Ascending aorta (tissue), 2 donors: ENCODE measurements at regions not wholly inside any gene's neighbourhood (a gene's known extent, or its start where the extent isn't known, plus 50 kb on each side); places are given as distances from the start of the nearest gene placed in this dataset.
"Not testable (repeated sequence)": the region's sequence is repeated elsewhere in the genome, so short reads cannot be mapped to it uniquely, and the experiment has no call there.

ENCODE experiments used
- DNase-seq, 2 donors: peaks; one replicate each; pipeline ENCODE4 v3.0.0-alpha.2; 2019; ENCODE audit warnings: low spot score in 2 of 2
- H3K27ac ChIP-seq, 2 donors: fragments of 200-600 bp; sonication (generic); one replicate each; pipeline ENCODE4 v1.5.1; 2016 to 2017; ENCODE audit warnings: mild to moderate bottlenecking in 1 of 2
- H3K27me3 ChIP-seq: fragments of 200-600 bp; sonication (generic); one replicate; pipeline ENCODE4 v1.5.1; 2017
- H3K36me3 ChIP-seq, 2 donors: fragments of 200-600 bp; sonication (generic); one replicate each; pipeline ENCODE4 v1.5.1; 2016
- H3K4me1 ChIP-seq, 2 donors: fragments of 200-600 bp; sonication (generic); one replicate each; pipeline ENCODE4 v1.5.1; 2016 to 2017; ENCODE audit warnings: mild to moderate bottlenecking in 1 of 2
- H3K4me3 ChIP-seq, 2 donors: fragments of 200-600 bp; sonication (generic); one replicate each; pipeline ENCODE4 v1.5.1; 2016 to 2017; ENCODE audit warnings: mild to moderate bottlenecking in 1 of 2
- H3K9me3 ChIP-seq, 2 donors: fragments of 200-600 bp; sonication (generic); one replicate each; pipeline ENCODE4 v1.5.1; 2016
- intact Hi-C: fragments of 100-400 bp; cut with DNase I; formaldehyde crosslinking; loops from one replicate; pipeline ENCODE4 v1.15.1; 2023
- TF ChIP-seq, protein P1 (sequence below), 3 experiments: fragments of 200-600 bp in 2 of 3; fragments of 450-650 bp in 1 of 3; sonication (generic) in 2 of 3; IDR thresholded peaks; one replicate each; pipeline ENCODE4 v1.5.1; 2016 to 2019; ENCODE audit warnings: antibody characterized with exemption in 3 of 3, mild to moderate bottlenecking in 1 of 3, moderate library complexity in 1 of 3

DNA sequence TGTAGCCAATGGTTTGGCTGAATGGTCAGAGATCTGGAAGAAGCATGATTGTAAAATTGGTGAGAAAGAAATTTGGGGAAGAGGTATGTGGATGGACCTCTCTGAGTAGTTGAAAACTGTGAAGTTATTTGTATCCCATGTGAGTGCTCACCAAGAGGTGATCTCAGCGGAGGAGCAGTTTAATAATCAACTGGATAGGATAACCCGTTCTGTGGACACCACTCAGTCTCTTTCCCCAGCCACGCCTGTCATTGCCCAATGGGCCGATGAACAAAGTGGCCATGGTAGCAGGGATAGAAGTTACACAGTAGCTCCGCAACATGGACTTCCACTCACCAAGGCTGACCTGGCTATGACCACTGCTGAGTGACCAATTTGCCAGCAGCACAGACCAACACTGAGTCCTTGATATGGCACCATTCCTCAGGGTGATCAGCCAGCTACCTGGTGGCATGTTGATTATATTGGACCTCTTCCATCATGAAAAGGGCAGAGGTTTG lies 257.4 kb upstream of the ATXN7L3B start:
- H3K36me3 ChIP-seq, result no peaks in the 10 kb centered on the region
- intact Hi-C loops, result no loop called here
- H3K27me3 ChIP-seq, result no peaks in the 10 kb centered on the region
- TF ChIP-seq, protein P1, sequence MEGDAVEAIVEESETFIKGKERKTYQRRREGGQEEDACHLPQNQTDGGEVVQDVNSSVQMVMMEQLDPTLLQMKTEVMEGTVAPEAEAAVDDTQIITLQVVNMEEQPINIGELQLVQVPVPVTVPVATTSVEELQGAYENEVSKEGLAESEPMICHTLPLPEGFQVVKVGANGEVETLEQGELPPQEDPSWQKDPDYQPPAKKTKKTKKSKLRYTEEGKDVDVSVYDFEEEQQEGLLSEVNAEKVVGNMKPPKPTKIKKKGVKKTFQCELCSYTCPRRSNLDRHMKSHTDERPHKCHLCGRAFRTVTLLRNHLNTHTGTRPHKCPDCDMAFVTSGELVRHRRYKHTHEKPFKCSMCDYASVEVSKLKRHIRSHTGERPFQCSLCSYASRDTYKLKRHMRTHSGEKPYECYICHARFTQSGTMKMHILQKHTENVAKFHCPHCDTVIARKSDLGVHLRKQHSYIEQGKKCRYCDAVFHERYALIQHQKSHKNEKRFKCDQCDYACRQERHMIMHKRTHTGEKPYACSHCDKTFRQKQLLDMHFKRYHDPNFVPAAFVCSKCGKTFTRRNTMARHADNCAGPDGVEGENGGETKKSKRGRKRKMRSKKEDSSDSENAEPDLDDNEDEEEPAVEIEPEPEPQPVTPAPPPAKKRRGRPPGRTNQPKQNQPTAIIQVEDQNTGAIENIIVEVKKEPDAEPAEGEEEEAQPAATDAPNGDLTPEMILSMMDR (IDR thresholded peaks at IDR 0.05), result no peak
- H3K9me3 ChIP-seq, result no peaks in the 10 kb centered on the region
- H3K4me3 ChIP-seq, result no peak overlapping the region
- DNase-seq, result no peak
- H3K4me1 ChIP-seq, result no peaks in the 10 kb centered on the region
- no peak overlapping the region for H3K27ac ChIP-seq

DNA sequence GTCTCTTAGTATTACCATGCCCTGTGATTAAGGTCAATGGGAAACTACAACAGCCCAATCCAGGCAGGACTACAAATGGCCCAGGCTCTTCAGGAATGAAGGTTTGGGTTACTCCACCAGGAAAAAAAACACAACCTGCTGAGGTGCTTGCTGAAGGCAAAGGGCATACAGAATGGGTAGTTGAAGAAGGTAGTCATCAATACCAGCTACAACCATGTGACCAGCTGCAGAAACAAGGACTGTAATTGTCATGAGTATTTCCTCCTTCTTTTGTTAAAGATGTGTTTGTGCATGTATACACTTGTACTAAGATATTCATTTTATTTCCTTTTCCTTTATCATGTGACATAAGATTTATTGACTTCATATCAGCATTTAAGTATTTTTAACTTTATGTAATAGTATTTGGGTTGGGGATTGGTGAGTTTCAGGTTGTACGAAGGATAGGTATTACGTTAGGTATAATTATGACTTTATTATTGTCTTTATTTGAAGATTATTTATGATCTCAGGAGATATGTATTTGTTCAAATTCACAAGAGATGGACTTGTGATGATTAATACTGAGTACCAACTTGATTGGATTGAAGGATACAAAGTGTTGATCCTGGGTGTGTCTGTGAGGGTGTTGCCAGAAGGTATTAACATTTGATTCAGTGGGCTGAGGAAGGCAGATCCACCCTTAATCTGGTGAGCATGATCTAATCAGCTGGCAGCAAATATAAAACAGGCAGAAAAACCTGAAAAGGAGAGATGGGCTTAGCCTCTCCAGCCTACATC lies 256.0 kb upstream of the ATXN7L3B start:
- not testable (repeated sequence) for DNase-seq

DNA sequence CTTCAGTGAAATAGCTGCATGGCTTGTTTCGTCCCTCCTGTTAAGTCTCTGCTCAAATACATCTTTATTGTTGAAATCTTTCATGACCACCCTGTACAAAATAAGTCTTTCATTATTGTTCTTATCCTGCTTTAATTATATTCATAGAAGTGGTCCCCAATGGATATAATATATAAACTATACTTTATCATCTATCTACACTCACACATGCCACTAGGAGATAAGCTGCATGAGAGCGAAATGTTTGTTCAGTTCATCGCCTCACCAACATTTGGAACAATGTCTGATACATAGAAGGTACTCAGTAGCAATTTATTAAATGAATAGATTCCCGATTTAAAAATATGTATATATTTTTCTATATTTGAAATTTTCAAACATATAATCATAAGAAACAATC lies 254.0 kb upstream of the ATXN7L3B start:
- Histone ChIP-seq H3K9me3 (no peaks in the 10 kb centered on the region), H3K27ac (no peak overlapping the region)
- intact Hi-C loops, result no loop called here

More for the DNA sequence above, 256.0 kb upstream of the ATXN7L3B start:
- H3K27me3 ChIP-seq, H3K9me3 ChIP-seq, H3K36me3 ChIP-seq, intact Hi-C loops, H3K4me1 ChIP-seq, H3K27ac ChIP-seq, H3K4me3 ChIP-seq: not testable (repeated sequence)

DNA sequence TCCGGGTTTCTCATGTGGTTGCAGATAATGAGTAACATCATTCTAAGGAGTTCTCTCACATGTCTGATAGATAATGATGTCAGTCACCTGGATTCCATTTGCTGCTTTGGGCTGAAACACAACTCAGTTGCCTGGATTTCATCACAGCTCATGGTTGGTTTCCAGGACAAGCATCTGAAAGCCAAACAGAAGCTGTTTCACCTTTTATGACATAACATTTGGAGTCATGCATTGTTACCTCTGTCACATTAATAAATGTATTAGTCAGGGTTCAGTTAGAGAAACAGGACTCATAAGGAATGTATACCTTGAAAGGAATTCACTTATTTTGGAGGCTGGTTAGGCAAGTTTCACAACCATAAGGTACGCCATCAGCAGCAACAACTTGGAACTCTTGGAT lies 251.9 kb upstream of the ATXN7L3B start:
- Histone ChIP-seq H3K27me3 (no peaks in the 10 kb centered on the region), H3K9me3 (no peaks in the 10 kb centered on the region), H3K27ac (no peak overlapping the region), H3K4me3 (no peak overlapping the region), H3K4me1 (no peaks in the 10 kb centered on the region), H3K36me3 (no peaks in the 10 kb centered on the region)
- intact Hi-C loops, result no loop called here
- TF ChIP-seq, protein P1 (IDR thresholded peaks at IDR 0.05), result no peak
- DNase-seq, result no peak

More for the DNA sequence above, 254.0 kb upstream of the ATXN7L3B start:
- Histone ChIP-seq H3K36me3 (no peaks in the 10 kb centered on the region), H3K27me3 (no peaks in the 10 kb centered on the region), H3K4me3 (no peak overlapping the region), H3K4me1 (no peaks in the 10 kb centered on the region)
- DNase-seq, result no peak
- TF ChIP-seq, protein P1 (IDR thresholded peaks at IDR 0.05), result no peak

DNA sequence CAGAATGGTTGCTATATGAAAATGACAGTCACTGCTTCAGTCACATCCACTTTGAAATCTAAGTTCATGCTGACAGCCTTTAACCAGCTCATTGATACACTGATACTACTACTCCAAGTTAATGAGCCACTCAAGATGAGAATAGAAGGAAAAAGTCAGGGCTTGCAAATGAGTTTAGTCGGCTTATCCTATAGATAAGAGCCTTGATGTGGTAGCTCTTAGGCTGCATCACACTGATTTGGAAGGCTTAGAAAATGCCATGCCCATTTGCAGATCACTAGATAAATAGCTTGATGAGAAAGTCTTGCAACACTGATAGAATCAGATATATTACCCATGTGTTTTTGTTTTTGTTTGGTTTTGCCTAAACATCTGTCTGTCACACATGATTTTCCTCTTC lies 251.4 kb upstream of the ATXN7L3B start:
- H3K4me1 ChIP-seq, result no peaks in the 10 kb centered on the region
- H3K4me3 ChIP-seq, result no peak overlapping the region
- H3K27ac ChIP-seq, result no peak overlapping the region
- DNase-seq, result no peak
- intact Hi-C loops, result no loop called here
- TF ChIP-seq, protein P1 (IDR thresholded peaks at IDR 0.05), result no peak
- H3K27me3 ChIP-seq, result no peaks in the 10 kb centered on the region
- no peaks in the 10 kb centered on the region for H3K9me3 ChIP-seq
- no peaks in the 10 kb centered on the region for H3K36me3 ChIP-seq

DNA sequence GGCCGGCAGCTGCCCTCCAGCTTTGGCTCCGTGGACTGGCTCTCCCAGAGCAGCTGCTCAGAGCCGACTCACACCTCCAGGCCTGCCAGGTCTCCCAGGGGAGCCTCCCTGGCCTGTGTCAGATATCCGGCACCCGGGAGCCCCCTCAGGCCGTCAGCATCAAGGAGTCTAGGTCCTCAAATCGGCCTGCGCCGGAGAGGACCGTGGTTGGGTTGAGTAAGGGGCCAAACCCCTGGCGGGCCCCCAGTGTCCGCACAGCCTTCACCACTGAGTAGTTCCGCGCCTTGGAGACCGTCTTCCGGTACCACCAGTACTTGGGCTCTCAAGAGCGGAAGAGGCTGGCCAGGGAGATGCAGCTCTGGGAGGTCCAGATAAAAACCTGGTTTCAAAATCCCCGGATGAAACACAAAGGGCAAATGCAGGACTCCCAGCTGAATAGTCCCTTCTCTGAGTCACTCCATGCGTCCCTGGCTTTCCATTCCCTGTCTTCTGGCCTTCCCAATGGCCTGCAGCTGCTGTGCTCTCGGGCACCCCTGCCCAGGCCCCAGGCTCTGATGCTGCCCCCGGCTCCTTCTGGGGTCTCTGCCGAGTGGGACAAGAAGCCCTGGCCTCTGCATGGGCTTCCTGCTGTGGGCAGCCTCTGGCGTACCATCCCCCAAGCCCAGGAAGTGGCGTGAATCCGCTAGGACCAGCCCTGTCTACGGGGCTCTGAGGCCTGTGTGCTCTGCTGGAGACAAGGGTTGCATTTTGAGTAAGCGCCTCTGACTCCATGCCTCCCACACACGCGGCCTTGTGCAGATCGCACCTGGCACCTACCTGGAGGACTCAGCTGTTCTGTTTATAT lies 245.1 kb upstream of the ATXN7L3B start:
- Histone ChIP-seq H3K27me3 (no peaks in the 10 kb centered on the region), H3K4me3 (no peak overlapping the region), H3K4me1 (no peaks in the 10 kb centered on the region), H3K27ac (no peak overlapping the region), H3K36me3 (no peaks in the 10 kb centered on the region), H3K9me3 (no peaks in the 10 kb centered on the region)
- no peak for DNase-seq
- intact Hi-C loops, result no loop called here
- TF ChIP-seq, protein P1 (IDR thresholded peaks at IDR 0.05), result no peak
